A172 (cell line): ENCODE measurements at regions not wholly inside any gene's neighbourhood (a gene's known extent, or its start where the extent isn't known, plus 50 kb on each side); places are given as distances from the start of the nearest gene placed in this dataset.
"Not testable (repeated sequence)": the region's sequence is repeated elsewhere in the genome, so short reads cannot be mapped to it uniquely, and the experiment has no call there.

ENCODE experiments used
- DNase-seq: peaks from one replicate; pipeline ENCODE4 v3.0.0-alpha.2; 2015; ENCODE audit warnings: low spot score

DNA sequence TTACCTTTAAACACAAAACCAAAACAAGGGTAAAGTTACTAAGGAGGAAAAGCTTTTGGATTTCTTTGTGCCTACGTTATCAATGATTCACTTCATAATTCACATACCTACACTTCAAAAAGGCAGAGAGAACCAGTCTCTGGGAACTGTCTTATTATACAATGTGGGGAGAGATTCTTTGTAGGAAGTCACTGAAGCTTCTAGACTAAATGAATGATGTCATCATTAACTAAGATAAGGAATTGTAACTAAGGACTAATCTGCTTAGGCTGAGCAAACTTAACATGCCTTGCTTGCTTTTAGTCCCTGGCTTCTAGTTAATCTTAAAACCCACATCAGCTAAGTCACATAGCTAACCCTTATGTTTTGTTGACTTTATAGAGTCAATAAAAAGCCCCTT, 771.2 kb downstream of the NXPH1 start:
- no peak for DNase-seq

DNA sequence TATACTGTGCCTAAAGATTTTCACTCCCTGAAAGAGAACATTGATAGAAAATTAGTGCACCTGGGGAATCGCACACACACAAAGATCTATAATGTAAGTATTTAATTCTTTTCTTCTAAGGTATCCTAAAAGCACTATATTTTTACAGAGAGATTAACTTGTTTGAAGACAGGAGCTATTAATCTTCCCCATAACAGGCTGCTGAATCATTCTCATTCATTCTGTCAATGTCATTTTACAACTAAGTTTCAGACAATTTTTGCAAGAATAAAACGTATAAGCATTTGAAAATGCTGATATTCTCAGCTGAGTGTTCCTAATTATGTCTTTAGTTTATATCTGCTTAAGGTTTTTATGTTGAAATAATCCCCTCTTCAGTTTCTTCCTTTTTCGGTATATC, 776.7 kb downstream of the NXPH1 start:
- DNase-seq: no peak

DNA sequence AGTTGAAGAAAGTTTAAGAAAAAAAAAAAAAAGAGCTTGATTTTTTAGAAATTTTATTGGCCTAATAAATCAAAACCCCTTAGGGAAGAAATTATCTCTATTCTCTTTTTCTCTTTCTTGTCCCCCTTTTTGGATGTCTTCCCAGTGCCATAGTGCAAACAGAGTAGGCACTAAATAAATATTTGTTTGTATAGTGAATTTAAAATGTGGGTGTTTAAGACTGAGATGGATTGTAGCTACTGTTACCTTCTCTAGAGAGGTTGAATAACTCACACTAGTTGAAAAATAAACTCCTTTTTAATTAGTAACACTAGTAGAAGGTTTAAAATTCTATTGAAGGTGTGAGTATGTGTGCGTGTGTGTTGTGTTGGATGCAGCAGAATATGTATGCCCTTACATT, 783.8 kb downstream of the NXPH1 start:
- no peak for DNase-seq

DNA sequence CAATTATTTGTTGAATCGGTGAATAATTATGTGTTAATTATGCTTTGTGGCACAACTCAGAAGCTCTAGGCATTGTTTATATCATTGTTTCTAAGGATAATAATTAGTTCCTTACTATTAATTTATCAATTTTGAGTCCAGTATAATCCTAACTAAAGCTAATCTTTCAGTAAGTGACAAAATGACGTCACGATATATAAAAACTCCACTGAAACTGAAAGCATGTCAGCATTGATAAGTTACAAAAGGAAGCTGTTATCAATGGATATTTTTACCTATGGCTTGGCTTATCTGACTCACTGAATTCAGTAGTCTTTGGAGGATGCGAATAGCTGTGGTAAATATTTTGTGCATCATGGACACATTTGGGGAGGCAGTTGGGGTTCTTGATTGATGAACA, 793.1 kb downstream of the NXPH1 start:
- no peak for DNase-seq

DNA sequence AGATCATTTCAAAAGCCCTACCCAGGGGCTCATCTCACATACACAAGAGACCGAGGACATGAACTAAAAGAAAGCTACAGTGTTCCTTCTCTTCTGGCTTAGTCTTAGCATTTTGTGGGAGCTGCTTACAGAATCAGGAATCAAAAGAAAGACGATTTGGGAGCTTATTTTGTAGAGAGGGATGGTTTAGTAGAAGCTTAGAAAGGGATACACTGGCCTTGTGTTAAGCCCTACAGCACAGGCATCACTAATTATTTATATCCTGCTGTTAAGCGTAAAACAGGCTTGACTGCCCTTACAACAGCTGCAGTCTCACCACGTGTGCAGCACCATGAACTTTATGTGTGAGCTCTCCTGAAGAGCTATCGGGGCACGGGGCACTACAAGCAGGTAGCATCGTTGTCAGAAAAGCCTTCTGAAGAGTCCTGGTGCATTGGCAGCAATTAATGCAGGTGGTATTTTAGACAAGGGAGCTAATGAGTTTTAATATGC, 798.3 kb downstream of the NXPH1 start:
- no peak for DNase-seq

DNA sequence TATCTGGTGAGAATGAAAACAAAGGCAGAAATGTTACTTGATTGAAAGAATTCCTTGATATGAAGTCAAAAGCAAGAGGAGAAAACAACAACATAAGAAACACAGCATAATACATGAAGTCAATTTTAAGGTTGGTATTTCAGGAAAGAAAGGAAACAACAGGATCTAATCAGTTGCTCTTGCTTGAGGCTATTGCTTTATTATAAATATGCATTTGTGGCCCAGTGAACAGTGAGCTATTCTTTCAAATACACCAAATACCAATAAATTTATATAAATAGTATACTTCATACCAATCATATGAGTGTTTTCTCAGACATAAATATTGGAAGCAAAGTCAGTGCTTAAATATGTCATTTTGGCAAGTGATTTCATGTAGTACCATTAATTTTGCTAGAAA, 806.6 kb downstream of the NXPH1 start:
- DNase-seq: no peak

DNA sequence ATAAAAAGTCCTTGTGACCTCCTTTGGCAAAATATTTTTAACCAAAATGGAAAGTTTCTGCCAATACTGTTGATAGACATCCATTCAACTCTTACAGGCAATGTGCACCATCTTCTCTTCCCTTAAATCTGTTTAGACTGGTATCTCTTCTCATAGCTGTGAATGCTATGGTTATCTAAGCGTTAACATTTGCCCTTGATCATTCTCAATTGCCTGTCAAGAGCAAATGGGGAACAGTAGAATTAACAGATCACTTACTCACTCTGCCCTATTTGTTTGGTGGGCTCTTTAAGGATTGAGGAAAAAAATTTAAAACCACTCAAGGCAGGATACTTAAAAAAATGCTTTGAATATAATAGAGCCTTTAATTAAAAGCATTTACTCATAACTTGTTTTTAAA, 808.4 kb downstream of the NXPH1 start:
- no peak for DNase-seq

DNA sequence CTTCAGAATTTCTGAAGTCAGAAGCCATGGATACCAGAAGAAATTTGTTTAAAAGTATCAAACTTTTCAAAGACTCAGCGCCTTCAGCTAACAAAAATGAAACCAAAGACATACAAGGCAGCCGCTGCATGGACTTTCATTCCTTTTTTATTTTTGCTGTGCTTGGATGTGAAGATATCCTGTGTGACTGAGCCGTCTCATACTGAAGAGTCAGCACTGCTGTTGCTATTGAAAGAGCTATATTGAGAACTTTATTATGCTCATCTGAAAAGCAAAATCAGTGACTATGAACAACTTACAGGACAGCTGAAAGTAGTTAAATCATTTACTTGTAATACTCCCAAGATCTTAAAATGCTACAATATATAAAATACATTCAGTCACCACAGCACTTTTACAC, 809.2 kb downstream of the NXPH1 start:
- peak; percentile 31 for DNase-seq

DNA sequence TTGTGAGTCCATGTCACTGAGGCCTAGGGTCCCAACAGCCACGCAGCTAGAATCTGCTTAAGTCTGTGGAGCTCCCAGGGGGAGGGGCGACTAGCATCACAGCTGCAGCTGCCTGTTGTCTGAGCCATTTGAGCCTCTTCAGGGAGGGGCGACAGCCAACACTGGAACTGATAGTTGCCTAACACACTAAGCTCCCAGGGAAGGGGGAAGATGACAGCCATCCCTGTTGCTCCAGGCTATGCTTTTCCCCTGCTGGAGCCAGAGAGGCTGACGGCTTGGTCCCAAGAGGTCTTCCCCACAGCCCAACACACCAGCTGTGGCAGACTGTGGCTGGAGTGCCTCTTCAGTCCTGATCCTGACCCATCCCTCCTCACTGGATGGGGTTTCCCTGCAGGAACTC, 817.5 kb downstream of the NXPH1 start:
- DNase-seq: no peak

DNA sequence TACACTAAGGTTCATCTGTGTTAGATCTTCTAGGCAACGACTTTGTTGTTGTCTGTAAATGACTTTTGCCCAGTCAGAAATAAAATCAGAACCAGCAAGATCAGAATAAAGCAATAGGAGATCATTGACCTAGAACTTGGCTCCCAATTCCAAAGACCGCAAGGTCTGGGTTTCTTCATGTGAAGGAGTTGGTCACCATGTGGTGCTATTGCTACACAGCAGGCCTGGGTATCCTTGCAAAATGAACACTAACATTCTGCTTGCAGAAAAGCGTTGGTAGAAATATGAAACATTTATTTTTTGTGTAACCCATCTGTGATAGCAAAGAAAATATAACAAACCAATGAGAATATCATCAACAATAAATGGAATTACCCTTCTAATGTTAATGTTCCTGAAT, 831.0 kb downstream of the NXPH1 start:
- DNase-seq: no peak

DNA sequence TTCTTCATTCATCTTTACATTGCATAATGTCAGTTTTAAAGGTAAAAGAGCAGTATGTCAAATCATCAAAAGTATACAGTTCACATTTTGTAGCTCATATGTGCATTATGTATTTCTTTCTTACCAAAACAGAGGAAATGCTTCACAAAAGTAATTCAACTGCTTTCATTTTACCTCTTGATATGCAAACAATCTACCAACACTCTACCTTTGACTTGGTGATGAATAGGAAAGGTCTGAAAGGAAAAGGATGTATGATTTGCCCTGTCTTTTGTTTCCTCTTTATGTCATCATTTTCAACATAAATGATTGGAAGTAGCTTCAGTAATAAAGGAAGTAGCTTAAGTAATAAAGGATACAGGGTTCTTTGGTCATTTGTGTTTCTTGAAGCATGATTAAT, 846.7 kb downstream of the NXPH1 start:
- DNase-seq: no peak

DNA sequence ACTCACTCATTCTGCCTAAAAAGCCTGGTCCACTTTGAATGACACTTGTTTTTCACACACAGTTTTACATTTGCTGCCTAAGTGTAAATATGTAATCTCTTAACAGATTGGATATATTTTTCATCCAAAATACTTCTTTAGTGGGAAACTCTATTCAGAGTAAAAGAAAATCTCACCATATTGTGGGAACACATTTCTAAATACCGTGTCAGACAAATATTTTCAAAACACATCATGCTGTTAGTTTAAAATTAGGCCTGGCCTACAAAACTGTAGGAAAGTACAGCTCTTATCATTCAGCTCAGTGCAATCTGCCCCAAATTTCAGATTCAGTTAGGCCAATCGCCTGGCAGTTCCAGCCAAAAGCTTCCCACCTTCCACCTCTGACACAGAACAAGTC, 849.8 kb downstream of the NXPH1 start:
- DNase-seq: no peak

DNA sequence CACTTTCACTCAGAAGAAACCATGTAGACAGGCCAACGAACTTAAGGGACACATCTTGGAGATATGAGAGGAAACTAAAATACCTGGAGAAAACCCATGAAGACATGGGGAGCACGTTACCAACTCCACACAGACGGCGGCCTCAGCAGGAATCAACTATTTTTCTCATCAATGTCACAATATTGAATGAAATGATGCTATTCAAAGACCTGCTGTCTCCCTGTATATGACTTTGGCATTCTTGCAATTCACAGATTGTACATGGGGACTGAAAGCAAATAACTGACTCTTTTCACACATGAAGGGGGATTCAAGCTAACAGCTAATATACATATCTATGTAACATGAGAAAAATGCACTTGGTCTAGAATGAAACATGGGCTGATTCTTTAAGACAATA, 869.0 kb downstream of the NXPH1 start:
- no peak for DNase-seq

DNA sequence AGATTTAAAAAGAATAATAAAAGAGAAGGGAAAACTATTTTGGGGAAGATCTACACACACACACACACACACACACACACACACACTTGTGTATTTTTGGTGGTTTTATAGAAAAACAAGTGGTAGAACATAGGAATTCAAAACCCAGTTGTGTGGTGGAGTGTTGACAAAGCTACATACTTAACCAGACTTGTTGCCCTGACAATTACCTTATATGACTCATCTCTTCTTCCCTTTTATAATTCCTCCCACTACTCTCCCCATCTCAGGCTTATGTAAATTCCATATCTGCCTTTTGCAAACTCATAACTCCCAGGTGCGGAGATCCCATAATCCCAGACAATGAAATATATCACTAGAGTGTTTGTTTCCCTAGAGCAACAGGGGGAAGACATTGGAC, 873.7 kb downstream of the NXPH1 start:
- peak; percentile 20 for DNase-seq

DNA sequence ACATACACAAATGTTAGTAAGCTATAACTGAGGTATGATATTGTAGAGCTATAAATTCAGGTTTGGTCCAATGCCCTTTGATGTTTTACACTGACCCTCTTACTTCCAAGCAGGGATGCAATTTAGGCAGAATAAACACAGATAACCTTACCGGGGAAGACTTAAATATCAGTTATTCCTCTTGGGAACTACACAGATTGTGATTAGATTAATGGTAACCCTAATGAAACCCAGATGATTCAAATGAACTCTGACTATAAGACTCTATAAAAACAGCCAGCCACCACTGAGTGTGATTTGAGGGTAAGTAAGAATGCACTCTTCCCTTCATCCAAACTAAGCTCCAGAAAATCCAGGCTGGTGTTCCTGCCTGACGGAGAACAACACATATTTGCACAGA, 891.1 kb downstream of the NXPH1 start:
- DNase-seq: no peak

DNA sequence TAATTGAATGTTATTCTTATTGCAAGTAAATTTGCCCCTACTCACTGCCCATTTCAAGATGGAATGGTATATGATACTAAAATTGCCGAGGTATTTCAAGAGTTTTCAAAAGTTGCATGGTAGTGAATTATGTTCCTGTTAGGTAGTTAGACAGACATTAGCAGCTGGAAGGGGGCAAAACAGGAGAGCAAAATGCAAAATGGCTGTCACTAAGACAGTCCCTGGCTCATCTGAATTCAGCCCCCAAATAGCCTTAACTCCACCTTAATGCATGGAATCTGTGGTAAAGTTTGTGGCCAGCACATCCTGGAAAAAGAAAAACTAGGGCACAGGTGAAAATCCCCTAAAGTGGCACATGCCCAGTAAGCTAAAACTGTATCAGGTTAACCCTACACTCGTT, 894.9 kb downstream of the NXPH1 start:
- no peak for DNase-seq

DNA sequence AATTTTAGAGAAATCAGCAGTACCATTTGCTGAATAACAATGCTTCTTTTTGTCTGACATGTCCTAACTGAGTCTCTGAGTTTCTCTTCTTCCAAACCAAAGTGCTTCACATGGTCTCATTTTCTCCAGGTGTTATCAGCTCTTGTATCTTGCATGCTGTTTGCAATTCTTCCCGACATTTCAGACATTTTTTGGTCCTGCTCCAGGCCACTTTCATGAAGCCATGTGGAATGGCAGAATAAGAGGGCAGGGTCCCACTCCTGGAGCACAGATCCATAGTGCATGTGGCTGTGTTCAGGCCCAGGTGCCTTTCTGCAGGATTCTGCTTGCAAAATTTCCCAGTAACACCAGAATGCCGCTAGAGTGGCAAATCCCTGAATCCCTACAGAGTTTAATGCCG, 916.2 kb downstream of the NXPH1 start:
- DNase-seq: no peak

DNA sequence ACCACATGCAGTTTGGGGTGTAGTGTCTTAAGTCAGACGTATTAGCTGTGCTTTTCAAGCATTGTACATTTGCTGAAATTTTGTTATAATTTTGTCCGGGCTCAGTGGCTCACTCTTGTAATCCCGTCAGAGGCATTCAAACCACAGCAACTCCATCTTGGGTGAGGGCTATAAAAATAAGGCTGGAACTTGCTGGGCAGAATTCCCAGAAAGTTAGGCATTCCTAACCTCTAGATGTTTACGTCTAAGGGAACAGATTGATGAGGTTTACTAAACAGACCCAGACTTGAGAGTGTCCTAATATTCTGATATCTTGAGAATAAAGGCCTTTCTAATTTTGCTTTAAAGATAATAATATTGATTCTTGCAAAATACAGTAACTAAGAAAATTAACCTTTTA, 957.8 kb downstream of the NXPH1 start:
- DNase-seq: peak; percentile 17

DNA sequence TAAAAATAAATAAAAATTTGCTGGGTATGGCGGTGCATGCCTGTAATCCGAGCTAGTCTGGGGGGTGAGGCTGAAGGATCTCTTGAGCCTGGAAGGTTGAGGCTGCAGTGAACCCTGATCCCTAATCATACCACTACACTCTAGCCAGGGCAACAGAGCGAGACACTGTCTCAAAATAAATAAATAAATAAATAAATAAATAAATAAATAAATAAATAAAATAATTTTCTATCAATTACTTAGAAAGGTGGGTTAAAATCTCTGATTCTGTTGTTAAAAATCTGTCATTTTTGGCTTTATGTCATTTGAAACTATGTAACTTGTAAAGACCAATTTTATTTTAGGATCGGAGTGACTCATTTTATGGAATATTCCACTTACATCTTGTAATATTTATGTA, 958.6 kb downstream of the NXPH1 start:
- DNase-seq: no peak

DNA sequence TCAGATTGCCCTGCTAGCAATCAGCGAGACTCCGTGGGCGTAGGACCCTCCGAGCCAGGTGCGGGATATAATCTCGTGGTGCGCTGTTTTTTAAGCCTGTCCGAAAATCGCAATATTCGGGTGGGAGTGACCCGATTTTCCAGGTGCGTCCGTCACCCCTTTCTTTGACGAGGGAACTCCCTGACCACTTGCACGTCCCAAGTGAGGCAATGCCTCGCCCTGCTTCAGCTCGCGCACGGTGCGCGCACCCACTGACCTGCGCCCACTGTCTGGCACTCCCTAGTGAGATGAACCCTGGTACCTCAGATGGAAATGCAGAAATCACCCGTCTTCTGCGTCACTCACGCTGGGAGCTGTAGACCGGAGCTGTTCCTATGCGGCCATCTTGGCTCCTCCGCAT, 971.0 kb downstream of the NXPH1 start:
- DNase-seq: not testable (repeated sequence)

DNA sequence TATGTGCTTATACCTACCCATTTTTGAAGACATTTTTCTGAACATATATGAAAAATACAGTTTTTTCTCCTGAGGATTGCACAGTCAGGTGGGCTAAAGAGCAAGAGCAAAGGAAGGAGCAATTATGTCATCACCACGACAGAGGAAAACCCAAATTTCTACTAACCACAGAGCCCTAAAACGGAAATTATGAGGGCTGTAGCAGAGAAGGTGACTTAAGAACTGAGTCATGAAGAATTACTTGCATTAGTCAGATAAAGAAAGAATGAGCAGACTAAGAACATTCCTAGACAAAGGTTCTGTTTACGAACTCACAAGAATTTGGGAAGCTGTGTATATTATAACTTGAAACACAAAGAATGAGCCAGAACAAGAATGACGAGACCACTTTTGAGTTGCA, 974.4 kb downstream of the NXPH1 start:
- DNase-seq: peak; percentile 79

DNA sequence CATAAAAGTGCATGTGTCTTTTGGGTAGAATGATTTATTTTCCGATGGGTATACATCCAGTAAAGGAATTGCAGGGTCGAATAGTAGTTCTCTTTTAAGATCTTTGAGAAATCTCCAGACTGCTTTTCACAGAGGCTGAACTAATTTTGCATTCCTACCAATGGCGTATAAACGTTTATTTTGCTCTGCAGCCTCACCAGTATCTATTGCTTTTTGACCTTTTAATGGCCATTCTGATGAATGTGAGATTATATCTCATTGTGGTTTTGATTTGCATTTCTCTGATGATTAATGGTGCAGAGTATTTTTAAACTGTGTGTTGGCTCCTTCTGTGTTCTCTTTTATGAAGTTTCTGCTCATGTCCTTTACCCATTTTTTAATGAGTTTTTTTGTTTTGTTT, 1020.1 kb downstream of the NXPH1 start:
- peak; percentile 30 for DNase-seq

DNA sequence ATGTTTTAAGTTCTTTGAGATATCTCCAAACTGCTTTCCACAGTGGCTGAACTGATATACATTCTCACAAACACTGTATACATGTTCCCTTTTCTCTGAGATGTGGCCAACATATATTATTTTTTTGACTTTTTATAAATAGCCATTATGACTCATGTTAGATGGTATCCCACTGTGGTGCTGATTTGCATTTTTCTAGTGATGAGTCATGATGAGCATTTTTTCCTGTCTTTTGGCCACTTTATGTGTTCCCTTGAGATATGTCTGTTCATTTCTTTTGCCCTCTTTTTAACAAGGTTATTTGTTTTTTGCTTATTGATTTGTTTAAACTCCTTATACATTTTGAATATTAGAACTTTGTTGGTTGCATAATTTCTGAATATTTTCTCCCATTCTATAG, 1055.1 kb downstream of the NXPH1 start:
- DNase-seq: peak; percentile 88

DNA sequence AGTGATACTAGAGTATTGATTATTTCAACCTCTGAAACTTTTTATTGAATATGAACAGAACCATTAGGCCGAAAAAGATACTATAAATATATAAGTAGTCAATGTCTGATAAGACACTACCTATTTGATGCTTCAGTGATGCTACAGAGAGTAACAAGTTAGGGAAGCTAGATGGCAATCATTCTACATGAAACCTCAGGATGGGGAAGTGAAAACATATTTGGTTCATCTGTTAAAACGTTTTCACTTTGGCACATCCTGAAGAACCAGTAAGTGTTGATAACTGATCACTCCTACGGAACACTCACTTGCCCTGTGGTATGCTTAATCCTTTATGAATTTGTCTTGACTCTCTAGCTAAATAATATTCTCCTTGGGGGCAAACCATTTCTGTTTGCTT, 1064.9 kb downstream of the NXPH1 start:
- no peak for DNase-seq

DNA sequence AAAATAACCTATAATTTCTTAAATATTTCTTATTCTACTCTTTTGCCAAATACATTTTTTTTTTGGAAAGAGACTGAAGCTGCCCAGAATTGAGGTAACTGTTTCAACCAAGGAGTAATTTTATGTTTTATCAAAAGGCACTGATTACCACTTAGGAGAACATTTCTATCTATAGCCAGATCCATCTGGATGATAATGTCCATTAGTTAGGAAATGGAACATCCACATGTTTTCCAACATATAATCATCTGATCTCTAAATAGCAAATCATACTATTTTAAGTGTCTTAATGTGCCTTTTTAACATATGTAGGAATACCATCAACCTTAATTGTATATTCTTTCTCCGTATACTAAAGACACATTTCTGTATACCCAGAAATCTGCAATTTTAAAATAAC, 1068.9 kb downstream of the NXPH1 start:
- no peak for DNase-seq
